HL-60/S4 treated with phorbol 12-myristate 13-acetate at 8.2 ng/mL for 4 days and 3 days (cell line): ENCODE measurements at regions not wholly inside any gene's neighbourhood (a gene's known extent, or its start where the extent isn't known, plus 50 kb on each side); places are given as distances from the start of the nearest gene placed in this dataset.
"Not testable (repeated sequence)": the region's sequence is repeated elsewhere in the genome, so short reads cannot be mapped to it uniquely, and the experiment has no call there.

ENCODE experiments used
- in situ Hi-C: fragments of 300-500 bp; cut with MboI; formaldehyde crosslinking; loops from 2 replicates; pipeline ENCODE4 v1.15.0; 2022; ENCODE audit warnings: low sequenced_read_pairs

DNA sequence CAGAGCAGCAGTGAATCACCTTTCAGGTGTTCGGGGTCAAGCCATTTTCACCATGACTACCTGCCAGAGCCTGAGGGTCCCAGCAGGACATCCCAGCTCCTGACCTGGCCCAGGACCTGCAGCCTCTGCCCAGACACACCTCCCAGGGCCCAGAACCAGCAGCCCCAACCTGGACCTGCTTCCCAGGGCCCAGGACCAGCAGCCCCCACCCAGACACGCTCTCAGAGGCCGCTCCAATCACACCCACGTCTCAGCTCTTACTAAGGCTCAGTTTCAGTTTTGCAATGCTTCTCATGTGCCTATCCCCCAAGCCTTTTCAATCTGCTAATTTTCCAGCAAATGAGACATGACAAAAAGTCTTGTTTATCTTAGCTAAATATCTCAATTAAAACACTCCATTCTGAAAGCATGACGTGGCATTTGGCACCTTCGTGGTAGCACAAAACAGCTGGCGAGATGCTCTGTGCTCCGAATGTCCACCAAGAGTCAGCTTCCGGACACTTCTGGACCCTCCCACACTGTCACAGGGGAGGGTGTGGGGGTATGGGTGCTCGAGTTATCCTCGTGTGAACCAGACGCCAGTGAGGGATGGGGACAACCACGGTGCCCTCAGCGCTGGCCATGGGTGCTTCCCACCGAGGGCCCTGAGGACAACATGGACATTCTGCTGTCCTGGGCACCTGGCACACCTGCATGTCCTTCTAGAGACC lies 253.2 kb downstream of the DLL1 start:
- in situ Hi-C loops = no loop called here

DNA sequence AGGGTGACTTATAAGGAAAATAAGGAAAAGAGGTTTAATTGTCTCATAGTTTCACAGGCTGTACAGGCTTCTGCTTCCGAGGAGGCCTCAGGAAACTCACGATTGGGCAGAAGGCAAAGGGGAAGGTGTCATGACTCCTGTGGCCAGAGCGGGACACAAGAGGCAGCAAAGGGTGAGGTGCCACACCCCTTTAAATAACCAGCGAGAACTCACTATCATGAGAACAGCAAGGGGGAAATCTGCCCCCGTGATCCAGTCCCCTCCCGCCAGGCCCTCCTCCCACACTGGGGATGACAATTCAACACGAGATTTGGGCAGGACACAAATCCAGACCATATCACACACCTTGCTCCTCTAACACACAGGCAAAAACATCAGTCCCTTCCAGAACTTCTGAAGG lies 254.0 kb downstream of the DLL1 start:
- in situ Hi-C loops = no loop called here

- in situ Hi-C loops = not testable (repeated sequence)
Measured at GRCh38 chr6:170036367-170036766, 254.5 kb downstream of the DLL1 start.

DNA sequence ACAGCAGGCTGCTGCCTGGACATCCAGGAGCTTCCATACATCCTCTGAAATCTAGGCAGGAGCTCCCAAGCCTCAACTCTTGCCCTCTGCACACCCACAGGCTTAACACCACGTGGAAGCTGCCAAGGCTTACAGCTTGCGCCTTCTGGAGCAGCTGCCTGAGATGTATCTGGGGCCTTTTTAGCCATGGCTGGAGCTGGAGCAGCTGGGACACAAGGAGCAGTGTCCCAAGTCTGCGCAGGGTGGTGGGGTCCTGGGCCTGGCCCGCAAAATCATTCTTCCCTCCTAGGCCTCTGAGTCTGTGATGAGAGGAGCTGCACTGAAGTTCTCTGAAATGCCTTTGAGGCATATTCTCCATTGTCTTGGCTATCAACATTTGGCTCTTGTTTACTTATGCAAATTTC lies 255.0 kb downstream of the DLL1 start:
- in situ Hi-C loops = no loop called here

DNA sequence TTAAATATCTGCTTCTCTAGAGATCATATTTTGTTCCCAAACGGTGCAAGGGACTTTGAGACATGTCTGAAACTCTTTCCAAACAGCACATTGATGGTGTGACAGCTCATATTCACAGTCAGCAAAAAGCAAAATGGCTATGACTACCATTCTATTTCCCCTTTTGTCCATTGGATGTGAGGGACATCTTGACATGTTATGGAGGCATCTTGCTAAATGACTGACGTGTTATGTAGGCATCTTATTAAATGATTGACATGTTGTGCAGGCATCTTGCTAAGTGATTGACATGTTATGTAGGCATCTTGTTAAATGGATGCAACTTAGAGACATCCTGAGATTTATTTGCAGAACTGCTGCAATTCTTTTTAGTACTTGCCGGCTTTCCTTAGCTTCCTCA lies 255.8 kb downstream of the DLL1 start:
- in situ Hi-C loops = no loop called here

GRCh38 chr6:170034294-170034693 lies 256.6 kb downstream of the DLL1 start:
- in situ Hi-C loops = no loop called here

- in situ Hi-C loops = no loop called here
Measured at GRCh38 chr6:170033666-170034065, 257.2 kb downstream of the DLL1 start.

- in situ Hi-C loops = no loop called here
Measured at GRCh38 chr6:170032706-170033309, 258.1 kb downstream of the DLL1 start.

- in situ Hi-C loops = no loop called here
Measured at GRCh38 chr6:170032197-170032596, 258.7 kb downstream of the DLL1 start.

DNA sequence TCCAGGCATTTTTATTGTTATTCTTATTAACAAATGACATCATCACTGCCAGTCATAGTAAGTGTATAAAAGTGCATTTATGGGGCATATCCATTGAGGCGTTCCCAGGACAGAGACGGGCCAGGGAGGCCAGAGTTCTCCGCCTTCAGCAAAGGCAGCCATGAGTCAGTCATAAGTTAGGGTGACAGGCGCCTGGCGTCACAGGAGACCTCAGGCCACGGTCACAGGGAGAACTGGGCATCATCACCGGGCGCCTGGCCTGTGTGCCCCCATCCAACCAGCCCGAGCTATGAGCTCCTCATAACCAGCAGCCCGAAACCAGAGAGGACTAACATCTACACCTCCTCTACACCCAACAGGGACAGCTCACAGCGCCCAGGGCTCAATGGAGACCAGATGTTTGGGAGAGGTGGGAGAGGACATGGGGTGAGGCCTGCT lies 259.2 kb downstream of the DLL1 start:
- in situ Hi-C loops = no loop called here

- in situ Hi-C loops = no loop called here
Measured at GRCh38 chr6:170030821-170031471, 259.9 kb downstream of the DLL1 start.

- in situ Hi-C loops = no loop called here
Measured at GRCh38 chr6:170030284-170030815, 260.5 kb downstream of the DLL1 start.

- in situ Hi-C loops = no loop called here
Measured at GRCh38 chr6:170029416-170030283, 261.2 kb downstream of the DLL1 start.

- in situ Hi-C loops = no loop called here
Measured at GRCh38 chr6:170028629-170029345, 262.1 kb downstream of the DLL1 start.

- in situ Hi-C loops = no loop called here
Measured at GRCh38 chr6:170027647-170028043, 263.2 kb downstream of the DLL1 start.

GRCh38 chr6:170026751-170027646 lies 263.9 kb downstream of the DLL1 start:
- in situ Hi-C loops = no loop called here

DNA sequence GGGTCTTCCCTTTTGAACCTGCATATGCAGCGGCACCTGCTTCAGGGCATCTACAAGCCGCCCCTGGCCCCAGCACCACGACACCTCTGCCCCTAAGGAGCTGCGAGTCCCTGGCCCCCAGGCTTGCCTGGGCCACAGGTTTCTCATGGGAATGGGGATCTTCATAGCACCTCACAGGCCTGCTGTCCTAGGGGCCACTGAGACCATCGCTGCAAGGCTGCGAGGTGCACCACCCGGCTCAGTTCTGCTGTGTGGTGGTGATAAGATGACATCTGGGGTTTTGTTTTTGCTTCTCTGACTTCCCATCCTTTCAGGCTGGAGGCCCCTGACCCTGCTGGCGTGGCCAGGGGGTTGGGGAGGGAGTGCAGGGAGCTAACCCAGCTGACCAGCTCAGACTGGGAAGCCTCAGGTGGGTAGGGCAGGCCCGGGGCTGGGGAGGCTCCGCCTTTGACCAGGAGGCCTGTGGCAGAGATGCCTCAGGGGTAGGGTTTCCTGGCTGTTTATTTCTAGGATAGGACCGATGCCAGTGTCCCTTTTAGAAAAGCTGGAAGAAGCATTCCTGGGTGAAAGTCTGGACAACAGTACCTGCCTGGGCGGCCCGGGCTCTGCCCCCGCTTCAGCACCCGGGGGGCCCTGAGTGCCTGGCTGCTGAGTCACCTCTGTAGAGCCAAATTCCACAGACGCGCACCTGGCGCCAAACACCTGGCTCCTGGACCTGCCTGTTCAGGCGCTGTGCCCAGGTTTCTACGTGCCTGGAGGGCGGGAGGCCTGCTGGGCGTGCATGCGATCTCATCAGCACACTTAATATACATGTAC lies 264.7 kb downstream of the DLL1 start:
- in situ Hi-C loops = no loop called here

- in situ Hi-C loops = no loop called here
Measured at GRCh38 chr6:170025341-170025911, 265.5 kb downstream of the DLL1 start.
